HL-60 (cell line): ENCODE measurements at regions not wholly inside any gene's neighbourhood (a gene's known extent, or its start where the extent isn't known, plus 50 kb on each side); places are given as distances from the start of the nearest gene placed in this dataset.

Experiments used
- GABPA ChIP-seq: IDR thresholded peaks from 2 replicates; pipeline ENCODE4 v1.6.1; 2012; ENCODE audit warnings: low read depth
- POLR2AphosphoS5 ChIP-seq: IDR thresholded peaks from 2 replicates; pipeline ENCODE4 v1.6.1; 2012; ENCODE audit warnings: low read depth
- SPI1 ChIP-seq: IDR thresholded peaks from 2 replicates; pipeline ENCODE4 v1.6.1; 2012; ENCODE audit warnings: low read depth, mild to moderate bottlenecking, borderline replicate concordance
- TF ChIP-seq, protein P1 (sequence below): IDR thresholded peaks from one replicate; pipeline ENCODE4 v1.5.1; 2011; ENCODE audit warnings: low read length, control low read depth, inconsistent platforms; ENCODE audit not compliant: insufficient read depth
- TF ChIP-seq, protein P2 (sequence below): IDR thresholded peaks from 2 replicates; pipeline ENCODE4 v1.6.1; 2012; ENCODE audit warnings: low read depth; ENCODE audit not compliant: insufficient replicate concordance

DNA sequence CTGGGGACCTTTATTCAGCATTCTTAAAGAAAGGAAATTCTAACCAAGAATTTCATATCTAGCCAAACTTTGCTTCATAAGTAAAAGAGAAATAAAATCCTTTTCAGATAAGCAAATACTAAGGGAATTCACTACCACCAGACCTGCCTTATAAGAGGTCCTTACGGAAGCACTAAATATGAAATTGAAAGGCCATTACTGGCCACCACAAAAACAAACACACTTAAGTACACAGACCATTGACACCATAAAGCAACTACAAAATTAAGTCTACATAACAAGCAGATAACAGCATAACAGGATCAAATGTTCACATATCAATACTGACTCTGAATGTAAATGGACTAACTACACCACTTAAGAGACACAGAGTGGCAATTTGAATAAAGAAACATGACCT lies 361.4 kb upstream of the POU5F2 start:
- TF ChIP-seq, protein P1, sequence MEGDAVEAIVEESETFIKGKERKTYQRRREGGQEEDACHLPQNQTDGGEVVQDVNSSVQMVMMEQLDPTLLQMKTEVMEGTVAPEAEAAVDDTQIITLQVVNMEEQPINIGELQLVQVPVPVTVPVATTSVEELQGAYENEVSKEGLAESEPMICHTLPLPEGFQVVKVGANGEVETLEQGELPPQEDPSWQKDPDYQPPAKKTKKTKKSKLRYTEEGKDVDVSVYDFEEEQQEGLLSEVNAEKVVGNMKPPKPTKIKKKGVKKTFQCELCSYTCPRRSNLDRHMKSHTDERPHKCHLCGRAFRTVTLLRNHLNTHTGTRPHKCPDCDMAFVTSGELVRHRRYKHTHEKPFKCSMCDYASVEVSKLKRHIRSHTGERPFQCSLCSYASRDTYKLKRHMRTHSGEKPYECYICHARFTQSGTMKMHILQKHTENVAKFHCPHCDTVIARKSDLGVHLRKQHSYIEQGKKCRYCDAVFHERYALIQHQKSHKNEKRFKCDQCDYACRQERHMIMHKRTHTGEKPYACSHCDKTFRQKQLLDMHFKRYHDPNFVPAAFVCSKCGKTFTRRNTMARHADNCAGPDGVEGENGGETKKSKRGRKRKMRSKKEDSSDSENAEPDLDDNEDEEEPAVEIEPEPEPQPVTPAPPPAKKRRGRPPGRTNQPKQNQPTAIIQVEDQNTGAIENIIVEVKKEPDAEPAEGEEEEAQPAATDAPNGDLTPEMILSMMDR: no peak
- TF ChIP-seq, protein P2, sequence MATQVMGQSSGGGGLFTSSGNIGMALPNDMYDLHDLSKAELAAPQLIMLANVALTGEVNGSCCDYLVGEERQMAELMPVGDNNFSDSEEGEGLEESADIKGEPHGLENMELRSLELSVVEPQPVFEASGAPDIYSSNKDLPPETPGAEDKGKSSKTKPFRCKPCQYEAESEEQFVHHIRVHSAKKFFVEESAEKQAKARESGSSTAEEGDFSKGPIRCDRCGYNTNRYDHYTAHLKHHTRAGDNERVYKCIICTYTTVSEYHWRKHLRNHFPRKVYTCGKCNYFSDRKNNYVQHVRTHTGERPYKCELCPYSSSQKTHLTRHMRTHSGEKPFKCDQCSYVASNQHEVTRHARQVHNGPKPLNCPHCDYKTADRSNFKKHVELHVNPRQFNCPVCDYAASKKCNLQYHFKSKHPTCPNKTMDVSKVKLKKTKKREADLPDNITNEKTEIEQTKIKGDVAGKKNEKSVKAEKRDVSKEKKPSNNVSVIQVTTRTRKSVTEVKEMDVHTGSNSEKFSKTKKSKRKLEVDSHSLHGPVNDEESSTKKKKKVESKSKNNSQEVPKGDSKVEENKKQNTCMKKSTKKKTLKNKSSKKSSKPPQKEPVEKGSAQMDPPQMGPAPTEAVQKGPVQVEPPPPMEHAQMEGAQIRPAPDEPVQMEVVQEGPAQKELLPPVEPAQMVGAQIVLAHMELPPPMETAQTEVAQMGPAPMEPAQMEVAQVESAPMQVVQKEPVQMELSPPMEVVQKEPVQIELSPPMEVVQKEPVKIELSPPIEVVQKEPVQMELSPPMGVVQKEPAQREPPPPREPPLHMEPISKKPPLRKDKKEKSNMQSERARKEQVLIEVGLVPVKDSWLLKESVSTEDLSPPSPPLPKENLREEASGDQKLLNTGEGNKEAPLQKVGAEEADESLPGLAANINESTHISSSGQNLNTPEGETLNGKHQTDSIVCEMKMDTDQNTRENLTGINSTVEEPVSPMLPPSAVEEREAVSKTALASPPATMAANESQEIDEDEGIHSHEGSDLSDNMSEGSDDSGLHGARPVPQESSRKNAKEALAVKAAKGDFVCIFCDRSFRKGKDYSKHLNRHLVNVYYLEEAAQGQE: no peak
- TF ChIP-seq POLR2AphosphoS5 (no peak), GABPA (no peak), SPI1 (no peak)
